ENCODE measurements at regions not wholly inside any gene's neighbourhood (a gene's known extent, or its start where the extent isn't known, plus 50 kb on each side); places are given as distances from the start of the nearest gene placed in this dataset.
A peak's percentile ranks its signal among the peaks of the same experiment; 100 is the strongest.
"Not testable (repeated sequence)": the region's sequence is repeated elsewhere in the genome, so short reads cannot be mapped to it uniquely, and the experiment has no call there.

- H3K36me3 Mint-ChIP-seq = no peaks in the 10 kb centered on the region
- no peak overlapping the region for H3K27ac Mint-ChIP-seq
- no peak for ATAC-seq
Observed at GRCh38 chr5:15304914-15305834, 194.8 kb upstream of the FBXL7 start.

GRCh38 chr5:15304066-15304731 is 195.8 kb upstream of the FBXL7 start:
- no peak for ATAC-seq

More at GRCh38 chr5:15304914-15305834, 194.8 kb upstream of the FBXL7 start:
- Mint-ChIP-seq H3K4me3 (no peak overlapping the region), H3K4me1 (no peaks in the 10 kb centered on the region), H3K9me3 (peaks cover 0 to 24% (median 6%) of the 10 kb centered on the region in 9 donors), H3K27me3 (no peaks in the 10 kb centered on the region)
- no peak for DNase-seq
- POLR2A ChIA-PET = no interaction called here

GRCh38 chr5:15300141-15300540 is 199.8 kb upstream of the FBXL7 start:
- H3K27ac Mint-ChIP-seq = no peak overlapping the region
- peaks cover 0 to 3% (median 0%) of the 10 kb centered on the region in 3 donors for H3K36me3 Mint-ChIP-seq
- H3K27me3 Mint-ChIP-seq = no peaks in the 10 kb centered on the region
- DNase-seq (no peak), ATAC-seq (no peak)
- peaks cover 0 to 2% (median 0%) of the 10 kb centered on the region in 4 donors for H3K4me1 Mint-ChIP-seq
- peaks cover 0 to 12% (median 7%) of the 10 kb centered on the region in 9 donors for H3K9me3 Mint-ChIP-seq
- POLR2A ChIA-PET = no interaction called here
- peak overlapping the region in 1 of 10 donors; percentile 15 for H3K4me3 Mint-ChIP-seq

More at GRCh38 chr5:15304066-15304731, 195.8 kb upstream of the FBXL7 start:
- no peak for DNase-seq
- POLR2A ChIA-PET = no interaction called here
- Mint-ChIP-seq H3K4me1 (peaks cover 0 to 2% (median 0%) of the 10 kb centered on the region in 4 donors), H3K4me3 (no peak overlapping the region), H3K36me3 (no peaks in the 10 kb centered on the region), H3K9me3 (peaks cover 0 to 23% (median 6%) of the 10 kb centered on the region in 9 donors), H3K27ac (no peak overlapping the region), H3K27me3 (no peaks in the 10 kb centered on the region)

GRCh38 chr5:15290953-15291352 is 209.0 kb upstream of the FBXL7 start:
- no peak for ATAC-seq
- Mint-ChIP-seq H3K27ac (no peak overlapping the region), H3K4me3 (no peak overlapping the region), H3K27me3 (no peaks in the 10 kb centered on the region), H3K9me3 (peaks cover 0 to 43% (median 8%) of the 10 kb centered on the region in 9 donors), H3K4me1 (no peaks in the 10 kb centered on the region), H3K36me3 (peaks cover 0 to 8% (median 0%) of the 10 kb centered on the region in 3 donors)
- no peak for DNase-seq
- POLR2A ChIA-PET = no interaction called here

GRCh38 chr5:15286650-15287049 is 213.3 kb upstream of the FBXL7 start:
- Mint-ChIP-seq H3K4me1 (no peaks in the 10 kb centered on the region), H3K27me3 (no peaks in the 10 kb centered on the region)

GRCh38 chr5:15285901-15286583 is 213.9 kb upstream of the FBXL7 start:
- peaks cover 0 to 4% (median 0%) of the 10 kb centered on the region in 3 donors for H3K36me3 Mint-ChIP-seq
- ATAC-seq (no peak), DNase-seq (no peak)
- H3K9me3 Mint-ChIP-seq = peaks cover 0 to 48% (median 22%) of the 10 kb centered on the region in 9 donors
- no peaks in the 10 kb centered on the region for H3K4me1 Mint-ChIP-seq
- H3K27me3 Mint-ChIP-seq = no peaks in the 10 kb centered on the region
- H3K27ac Mint-ChIP-seq = no peak overlapping the region
- H3K4me3 Mint-ChIP-seq = no peak overlapping the region
- POLR2A ChIA-PET = no interaction called here

More at GRCh38 chr5:15286650-15287049, 213.3 kb upstream of the FBXL7 start:
- Mint-ChIP-seq H3K27ac (no peak overlapping the region), H3K9me3 (peaks cover 0 to 46% (median 20%) of the 10 kb centered on the region in 9 donors), H3K36me3 (peaks cover 0 to 4% (median 0%) of the 10 kb centered on the region in 3 donors), H3K4me3 (no peak overlapping the region)
- POLR2A ChIA-PET = no interaction called here
- DNase-seq (no peak), ATAC-seq (no peak)

- ATAC-seq = no peak
- Mint-ChIP-seq H3K27me3 (no peaks in the 10 kb centered on the region), H3K9me3 (peaks cover 0 to 51% (median 26%) of the 10 kb centered on the region in 9 donors), H3K4me1 (no peaks in the 10 kb centered on the region), H3K36me3 (peaks cover 0 to 4% (median 0%) of the 10 kb centered on the region in 3 donors), H3K4me3 (no peak overlapping the region), H3K27ac (no peak overlapping the region)
- POLR2A ChIA-PET = no interaction called here
- no peak for DNase-seq
Observed at GRCh38 chr5:15284706-15285105, 215.3 kb upstream of the FBXL7 start.

GRCh38 chr5:15283076-15283475 is 216.9 kb upstream of the FBXL7 start:
- H3K4me1 Mint-ChIP-seq = no peaks in the 10 kb centered on the region
- peaks cover 0 to 53% (median 28%) of the 10 kb centered on the region in 9 donors for H3K9me3 Mint-ChIP-seq
- ATAC-seq = no peak
- H3K27ac Mint-ChIP-seq = no peak overlapping the region
- peaks cover 0 to 4% (median 0%) of the 10 kb centered on the region in 3 donors for H3K36me3 Mint-ChIP-seq
- no peak overlapping the region for H3K4me3 Mint-ChIP-seq
- POLR2A ChIA-PET = interaction anchor here (0.6 kb wide), 1 partner anchor 1021 kb away, joined by 3 read pairs; no protein-coding TSS in a partner anchor
- H3K27me3 Mint-ChIP-seq = no peaks in the 10 kb centered on the region
- no peak for DNase-seq

- H3K27me3 Mint-ChIP-seq = no peaks in the 10 kb centered on the region
- H3K4me3 Mint-ChIP-seq = no peak overlapping the region
- H3K4me1 Mint-ChIP-seq = no peaks in the 10 kb centered on the region
- H3K27ac Mint-ChIP-seq = no peak overlapping the region
- DNase-seq (no peak), ATAC-seq (no peak)
- H3K9me3 Mint-ChIP-seq = peaks cover 0 to 56% (median 28%) of the 10 kb centered on the region in 9 donors
- peaks cover 0 to 4% (median 0%) of the 10 kb centered on the region in 3 donors for H3K36me3 Mint-ChIP-seq
- POLR2A ChIA-PET = interaction anchor here (0.6 kb wide), 1 partner anchor 1021 kb away, joined by 3 read pairs; no protein-coding TSS in a partner anchor
Observed at GRCh38 chr5:15282611-15283010, 217.4 kb upstream of the FBXL7 start.

- ATAC-seq, DNase-seq, H3K27me3 Mint-ChIP-seq, POLR2A ChIA-PET, H3K4me1 Mint-ChIP-seq, H3K27ac Mint-ChIP-seq, H3K4me3 Mint-ChIP-seq: not testable (repeated sequence)
- peaks cover 5 to 58% (median 22%) of the 10 kb centered on the region in 9 donors for H3K9me3 Mint-ChIP-seq
- H3K36me3 Mint-ChIP-seq = peaks cover 0 to 18% (median 3%) of the 10 kb centered on the region in 3 donors
Observed at GRCh38 chr5:15271596-15271995, 228.4 kb upstream of the FBXL7 start.

- Mint-ChIP-seq H3K9me3 (peaks cover 9 to 65% (median 28%) of the 10 kb centered on the region in 9 donors), H3K27me3 (no peaks in the 10 kb centered on the region), H3K36me3 (peaks cover 0 to 18% (median 3%) of the 10 kb centered on the region in 3 donors), H3K27ac (no peak overlapping the region), H3K4me3 (no peak overlapping the region), H3K4me1 (no peaks in the 10 kb centered on the region)
- no peak for DNase-seq
- no peak for ATAC-seq
- POLR2A ChIA-PET = no interaction called here
Observed at GRCh38 chr5:15267966-15268365, 232.0 kb upstream of the FBXL7 start.

GRCh38 chr5:15266841-15267240 is 233.1 kb upstream of the FBXL7 start:
- Mint-ChIP-seq H3K9me3 (peaks cover 9 to 63% (median 28%) of the 10 kb centered on the region in 9 donors), H3K4me3 (no peak overlapping the region), H3K27me3 (no peaks in the 10 kb centered on the region), H3K27ac (no peak overlapping the region), H3K36me3 (peaks cover 0 to 22% (median 3%) of the 10 kb centered on the region in 3 donors), H3K4me1 (no peaks in the 10 kb centered on the region)
- ATAC-seq (no peak), DNase-seq (no peak)
- POLR2A ChIA-PET = no interaction called here

Measured in naive thymus-derived CD8-positive, alpha-beta T cell (primary cell).